ENCODE measurements at regions not wholly inside any gene's neighbourhood (a gene's known extent, or its start where the extent isn't known, plus 50 kb on each side); places are given as distances from the start of the nearest gene placed in this dataset.

GRCh38 chr2:134174711-134175110 is 79.2 kb upstream of the MGAT5 start:
- TF ChIP-seq, protein P1, sequence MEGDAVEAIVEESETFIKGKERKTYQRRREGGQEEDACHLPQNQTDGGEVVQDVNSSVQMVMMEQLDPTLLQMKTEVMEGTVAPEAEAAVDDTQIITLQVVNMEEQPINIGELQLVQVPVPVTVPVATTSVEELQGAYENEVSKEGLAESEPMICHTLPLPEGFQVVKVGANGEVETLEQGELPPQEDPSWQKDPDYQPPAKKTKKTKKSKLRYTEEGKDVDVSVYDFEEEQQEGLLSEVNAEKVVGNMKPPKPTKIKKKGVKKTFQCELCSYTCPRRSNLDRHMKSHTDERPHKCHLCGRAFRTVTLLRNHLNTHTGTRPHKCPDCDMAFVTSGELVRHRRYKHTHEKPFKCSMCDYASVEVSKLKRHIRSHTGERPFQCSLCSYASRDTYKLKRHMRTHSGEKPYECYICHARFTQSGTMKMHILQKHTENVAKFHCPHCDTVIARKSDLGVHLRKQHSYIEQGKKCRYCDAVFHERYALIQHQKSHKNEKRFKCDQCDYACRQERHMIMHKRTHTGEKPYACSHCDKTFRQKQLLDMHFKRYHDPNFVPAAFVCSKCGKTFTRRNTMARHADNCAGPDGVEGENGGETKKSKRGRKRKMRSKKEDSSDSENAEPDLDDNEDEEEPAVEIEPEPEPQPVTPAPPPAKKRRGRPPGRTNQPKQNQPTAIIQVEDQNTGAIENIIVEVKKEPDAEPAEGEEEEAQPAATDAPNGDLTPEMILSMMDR (IDR thresholded peaks at IDR 0.05; ENCODE audit: low read length): no peak
- TF ChIP-seq EZH2 (IDR thresholded peaks at IDR 0.05; ENCODE audit: borderline replicate concordance, low read length): no peak
